ENCODE measurements at regions not wholly inside any gene's neighbourhood (a gene's known extent, or its start where the extent isn't known, plus 50 kb on each side); places are given as distances from the start of the nearest gene placed in this dataset.

DNA sequence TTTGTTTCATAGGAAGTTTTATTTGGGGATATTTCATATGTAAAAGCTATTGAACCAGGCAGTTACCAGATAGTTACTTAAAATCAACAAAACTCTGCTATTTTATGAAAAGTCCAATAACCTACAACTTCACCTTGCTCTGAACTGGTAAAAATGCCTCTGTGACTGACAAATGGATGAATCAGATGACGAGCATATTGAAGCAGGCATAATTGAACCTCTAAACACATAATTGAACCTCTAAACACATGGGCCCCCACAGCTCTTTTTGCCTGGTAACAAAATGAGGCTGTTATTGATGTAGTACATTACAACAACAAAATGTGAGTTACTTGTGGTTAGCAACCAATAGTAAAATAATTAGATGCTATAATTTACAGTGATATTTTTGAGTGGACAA lies 99.7 kb downstream of the MBL2 start:
- DNase-seq (ENCODE audit: low spot score), result no peak
- TF ChIP-seq, protein P1, sequence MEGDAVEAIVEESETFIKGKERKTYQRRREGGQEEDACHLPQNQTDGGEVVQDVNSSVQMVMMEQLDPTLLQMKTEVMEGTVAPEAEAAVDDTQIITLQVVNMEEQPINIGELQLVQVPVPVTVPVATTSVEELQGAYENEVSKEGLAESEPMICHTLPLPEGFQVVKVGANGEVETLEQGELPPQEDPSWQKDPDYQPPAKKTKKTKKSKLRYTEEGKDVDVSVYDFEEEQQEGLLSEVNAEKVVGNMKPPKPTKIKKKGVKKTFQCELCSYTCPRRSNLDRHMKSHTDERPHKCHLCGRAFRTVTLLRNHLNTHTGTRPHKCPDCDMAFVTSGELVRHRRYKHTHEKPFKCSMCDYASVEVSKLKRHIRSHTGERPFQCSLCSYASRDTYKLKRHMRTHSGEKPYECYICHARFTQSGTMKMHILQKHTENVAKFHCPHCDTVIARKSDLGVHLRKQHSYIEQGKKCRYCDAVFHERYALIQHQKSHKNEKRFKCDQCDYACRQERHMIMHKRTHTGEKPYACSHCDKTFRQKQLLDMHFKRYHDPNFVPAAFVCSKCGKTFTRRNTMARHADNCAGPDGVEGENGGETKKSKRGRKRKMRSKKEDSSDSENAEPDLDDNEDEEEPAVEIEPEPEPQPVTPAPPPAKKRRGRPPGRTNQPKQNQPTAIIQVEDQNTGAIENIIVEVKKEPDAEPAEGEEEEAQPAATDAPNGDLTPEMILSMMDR (IDR thresholded peaks at IDR 0.05; ENCODE audit: borderline replicate concordance, control extremely low read depth, extremely low read depth, insufficient read depth, missing control alignments), result no peak
- in situ Hi-C loops (cut with MboI; ENCODE audit: low sequenced_read_pairs, unreplicated experiment), result no loop called here

DNA sequence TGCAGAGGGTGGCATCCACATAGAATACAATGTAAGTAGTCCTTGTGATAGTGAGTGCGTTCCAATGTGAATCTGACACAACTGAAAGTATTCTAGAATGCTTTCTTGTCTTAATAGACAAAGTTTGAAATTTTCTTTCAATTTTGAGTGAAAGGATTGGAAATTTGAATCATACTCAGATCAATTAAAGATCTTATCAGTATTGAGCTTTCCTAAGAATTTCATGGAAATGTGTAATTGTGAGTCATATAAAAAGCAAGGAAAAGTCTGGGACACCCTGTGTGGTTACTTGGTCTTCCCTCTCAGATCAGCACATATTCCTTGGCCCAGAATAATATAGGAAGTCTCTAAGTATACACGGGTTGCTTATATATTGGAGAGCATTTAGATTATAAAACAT lies 99.1 kb downstream of the MBL2 start:
- TF ChIP-seq, protein P1 (IDR thresholded peaks at IDR 0.05; ENCODE audit: borderline replicate concordance, control extremely low read depth, extremely low read depth, insufficient read depth, missing control alignments), result no peak
- in situ Hi-C loops (cut with MboI; ENCODE audit: low sequenced_read_pairs, unreplicated experiment), result no loop called here
- DNase-seq (ENCODE audit: low spot score), result no peak

DNA sequence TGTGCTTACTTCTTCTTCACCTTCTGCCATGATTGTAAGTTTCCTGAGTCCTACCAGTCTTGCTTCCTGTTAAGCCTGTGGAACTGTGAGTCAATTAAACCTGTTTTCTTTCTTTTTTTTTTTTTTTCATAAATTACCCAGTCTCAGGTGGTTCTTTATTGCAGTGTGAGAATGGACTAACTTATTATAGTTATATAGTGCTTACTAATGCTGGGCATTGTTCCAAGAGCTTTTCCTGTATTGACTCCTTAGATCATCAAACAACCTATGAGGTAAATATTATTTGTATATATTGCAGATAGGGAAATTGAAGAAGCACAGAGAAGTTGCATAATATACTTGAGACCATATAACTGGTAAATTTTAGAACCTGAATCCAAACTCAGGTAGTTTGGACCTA lies 98.1 kb downstream of the MBL2 start:
- in situ Hi-C loops (cut with MboI; ENCODE audit: low sequenced_read_pairs, unreplicated experiment), result no loop called here
- DNase-seq (ENCODE audit: low spot score), result no peak
- TF ChIP-seq, protein P1 (IDR thresholded peaks at IDR 0.05; ENCODE audit: borderline replicate concordance, control extremely low read depth, extremely low read depth, insufficient read depth, missing control alignments), result no peak

DNA sequence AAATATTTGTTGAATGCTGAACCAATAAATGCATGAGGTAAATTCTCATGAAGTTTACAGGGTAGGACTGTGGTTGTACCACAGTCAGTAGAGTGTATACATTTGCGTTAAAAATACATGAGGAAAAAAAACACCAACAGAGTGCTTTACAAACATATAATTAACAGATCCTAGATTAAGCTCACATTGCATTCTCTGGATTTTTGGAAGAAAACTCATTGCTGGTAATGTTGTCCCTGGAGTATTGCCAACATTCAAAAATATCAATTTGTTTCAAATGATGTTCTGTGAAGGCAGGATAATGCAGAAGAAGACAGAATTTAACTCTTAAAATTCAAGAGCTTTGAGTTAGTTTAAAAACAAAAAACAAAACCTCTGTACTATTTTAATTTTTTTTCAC lies 95.5 kb downstream of the MBL2 start:
- TF ChIP-seq, protein P1 (IDR thresholded peaks at IDR 0.05; ENCODE audit: borderline replicate concordance, control extremely low read depth, extremely low read depth, insufficient read depth, missing control alignments), result no peak
- DNase-seq (ENCODE audit: low spot score), result no peak
- in situ Hi-C loops (cut with MboI; ENCODE audit: low sequenced_read_pairs, unreplicated experiment), result no loop called here

DNA sequence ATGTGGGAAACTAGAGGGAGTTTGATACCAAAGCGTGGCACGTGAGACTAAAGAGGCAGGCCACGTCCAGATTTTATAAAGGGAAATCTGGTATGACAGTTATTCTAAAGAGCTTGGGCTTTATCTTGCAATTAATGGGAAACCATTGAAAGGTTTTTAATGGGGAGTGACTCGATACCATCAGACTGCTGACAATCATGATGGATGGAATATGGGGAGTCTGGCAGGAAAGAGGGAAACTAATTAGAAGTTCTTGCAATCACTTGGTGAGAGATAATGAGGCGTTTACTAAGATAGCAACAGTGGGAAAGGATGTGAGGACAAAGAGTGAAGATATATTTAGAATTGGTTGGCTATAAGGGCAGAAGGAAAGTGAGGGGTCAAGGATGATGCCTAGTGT lies 94.0 kb downstream of the MBL2 start:
- TF ChIP-seq, protein P1 (IDR thresholded peaks at IDR 0.05; ENCODE audit: borderline replicate concordance, control extremely low read depth, extremely low read depth, insufficient read depth, missing control alignments), result no peak
- no peak for DNase-seq (ENCODE audit: low spot score)
- in situ Hi-C loops (cut with MboI; ENCODE audit: low sequenced_read_pairs, unreplicated experiment), result no loop called here

DNA sequence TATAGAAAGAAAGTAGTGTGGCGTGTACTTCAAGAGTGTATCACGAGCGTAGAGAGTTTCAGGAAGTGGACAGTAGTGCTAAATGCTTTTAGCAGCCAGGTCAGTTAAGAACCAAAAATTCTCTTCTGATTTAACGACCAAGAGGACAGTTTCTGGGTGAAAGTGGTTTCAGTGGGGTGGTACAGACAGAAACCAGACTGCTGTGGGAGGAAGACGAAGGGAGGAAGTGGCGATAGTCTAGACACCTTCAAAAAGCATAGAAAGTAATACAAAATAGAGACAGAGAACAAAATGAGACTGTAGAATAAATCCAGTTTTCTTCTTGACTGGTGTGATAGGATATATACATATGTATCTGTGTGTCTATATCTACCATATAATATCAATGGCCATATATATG lies 93.5 kb downstream of the MBL2 start:
- in situ Hi-C loops (cut with MboI; ENCODE audit: low sequenced_read_pairs, unreplicated experiment), result no loop called here
- TF ChIP-seq, protein P1 (IDR thresholded peaks at IDR 0.05; ENCODE audit: borderline replicate concordance, control extremely low read depth, extremely low read depth, insufficient read depth, missing control alignments), result no peak
- DNase-seq (ENCODE audit: low spot score), result no peak

DNA sequence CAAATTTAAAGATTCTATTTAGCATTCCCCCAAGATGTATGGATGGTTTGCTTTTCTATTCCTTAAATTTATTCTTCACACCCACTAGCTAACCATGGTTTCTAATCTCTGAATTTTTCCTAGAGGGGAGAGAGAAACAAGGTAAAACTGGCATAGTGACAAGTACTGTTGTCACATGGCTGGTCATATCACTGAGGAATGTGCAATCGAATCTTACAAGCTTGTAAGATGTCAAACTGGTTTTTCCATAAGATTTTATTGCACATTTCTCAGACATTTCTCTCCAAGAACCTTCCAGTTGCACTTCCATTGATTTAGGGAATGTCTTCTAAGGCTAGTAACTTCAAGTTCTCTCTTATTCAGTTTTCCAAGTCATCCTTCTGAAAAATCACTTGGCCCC lies 89.8 kb downstream of the MBL2 start:
- TF ChIP-seq, protein P1 (IDR thresholded peaks at IDR 0.05; ENCODE audit: borderline replicate concordance, control extremely low read depth, extremely low read depth, insufficient read depth, missing control alignments), result no peak
- no peak for DNase-seq (ENCODE audit: low spot score)
- in situ Hi-C loops (cut with MboI; ENCODE audit: low sequenced_read_pairs, unreplicated experiment), result no loop called here
